HFF-Myc (cell line): ENCODE measurements at regions not wholly inside any gene's neighbourhood (a gene's known extent, or its start where the extent isn't known, plus 50 kb on each side); places are given as distances from the start of the nearest gene placed in this dataset.
"Not testable (repeated sequence)": the region's sequence is repeated elsewhere in the genome, so short reads cannot be mapped to it uniquely, and the experiment has no call there.

Experiments
- DNase-seq: peaks from one replicate; pipeline ENCODE4 v3.0.0-alpha.2; 2011; ENCODE audit warnings: low read depth; ENCODE audit errors: extremely low read depth
- H3K4me3 ChIP-seq: replicated peaks from 2 replicates; pipeline ENCODE4 v1.5.1; 2011; ENCODE audit warnings: low read depth, mild to moderate bottlenecking, control low read depth, low read length
- TF ChIP-seq, protein P1 (sequence below): IDR thresholded peaks from 2 replicates; pipeline ENCODE4 v1.5.1; 2012; ENCODE audit warnings: mild to moderate bottlenecking, low read depth, low read length, control low read depth; ENCODE audit errors: missing control alignments

DNA sequence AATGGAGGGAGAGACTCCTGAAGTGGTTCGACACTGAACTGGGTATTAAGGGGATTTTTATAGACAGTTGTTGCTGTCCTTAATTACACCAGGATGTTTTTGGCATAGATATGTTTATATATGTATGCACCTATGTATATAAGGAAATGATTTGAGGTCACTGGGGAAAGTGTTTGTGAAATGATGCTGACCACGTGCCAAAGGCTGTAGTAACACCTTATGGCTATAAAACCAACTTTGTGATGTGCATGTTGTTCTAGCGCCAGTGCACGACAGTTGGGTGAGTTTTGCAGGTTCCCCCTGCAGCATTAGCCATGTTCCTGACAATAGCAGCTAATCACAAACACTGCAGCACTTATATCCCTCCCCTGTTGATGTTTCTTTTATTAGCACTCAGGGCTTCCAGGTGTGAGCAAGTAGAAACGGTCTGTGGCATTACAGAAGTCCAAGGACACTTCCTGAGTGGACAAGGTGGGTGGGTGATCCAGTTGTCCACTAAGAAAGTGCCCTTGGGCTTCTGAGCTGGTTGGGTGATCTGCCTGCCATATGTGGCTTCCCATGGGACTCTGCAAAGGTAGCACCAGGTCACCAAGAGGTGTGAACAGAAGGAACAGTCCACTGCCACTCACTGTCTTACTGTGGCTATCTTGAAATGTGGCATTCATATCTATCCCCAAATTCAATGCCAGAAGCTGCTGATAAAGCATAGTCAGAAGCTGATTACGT lies 63.0 kb upstream of the RBM24 start:
- TF ChIP-seq, protein P1, sequence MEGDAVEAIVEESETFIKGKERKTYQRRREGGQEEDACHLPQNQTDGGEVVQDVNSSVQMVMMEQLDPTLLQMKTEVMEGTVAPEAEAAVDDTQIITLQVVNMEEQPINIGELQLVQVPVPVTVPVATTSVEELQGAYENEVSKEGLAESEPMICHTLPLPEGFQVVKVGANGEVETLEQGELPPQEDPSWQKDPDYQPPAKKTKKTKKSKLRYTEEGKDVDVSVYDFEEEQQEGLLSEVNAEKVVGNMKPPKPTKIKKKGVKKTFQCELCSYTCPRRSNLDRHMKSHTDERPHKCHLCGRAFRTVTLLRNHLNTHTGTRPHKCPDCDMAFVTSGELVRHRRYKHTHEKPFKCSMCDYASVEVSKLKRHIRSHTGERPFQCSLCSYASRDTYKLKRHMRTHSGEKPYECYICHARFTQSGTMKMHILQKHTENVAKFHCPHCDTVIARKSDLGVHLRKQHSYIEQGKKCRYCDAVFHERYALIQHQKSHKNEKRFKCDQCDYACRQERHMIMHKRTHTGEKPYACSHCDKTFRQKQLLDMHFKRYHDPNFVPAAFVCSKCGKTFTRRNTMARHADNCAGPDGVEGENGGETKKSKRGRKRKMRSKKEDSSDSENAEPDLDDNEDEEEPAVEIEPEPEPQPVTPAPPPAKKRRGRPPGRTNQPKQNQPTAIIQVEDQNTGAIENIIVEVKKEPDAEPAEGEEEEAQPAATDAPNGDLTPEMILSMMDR = no peak
- DNase-seq = no peak
- no peak overlapping the region for H3K4me3 ChIP-seq

DNA sequence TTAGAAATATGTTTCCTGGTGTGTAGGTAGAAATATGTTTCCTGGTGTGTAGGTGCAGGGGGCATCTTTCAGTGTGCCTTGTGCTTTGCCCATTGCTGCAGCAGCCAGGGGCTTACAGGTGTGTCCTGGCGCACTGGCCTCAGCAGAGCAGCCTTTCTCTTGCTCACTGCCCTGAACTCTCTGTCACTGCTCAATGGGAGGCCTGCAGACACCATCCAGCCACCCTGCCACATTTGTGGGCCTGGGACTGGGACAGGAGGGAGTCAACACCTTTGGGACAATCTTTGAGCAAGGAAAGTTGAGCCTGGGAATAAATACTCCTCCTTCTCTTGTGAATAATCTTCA lies 62.4 kb upstream of the RBM24 start:
- TF ChIP-seq, protein P1 = no peak
- DNase-seq = no peak
- no peak overlapping the region for H3K4me3 ChIP-seq

DNA sequence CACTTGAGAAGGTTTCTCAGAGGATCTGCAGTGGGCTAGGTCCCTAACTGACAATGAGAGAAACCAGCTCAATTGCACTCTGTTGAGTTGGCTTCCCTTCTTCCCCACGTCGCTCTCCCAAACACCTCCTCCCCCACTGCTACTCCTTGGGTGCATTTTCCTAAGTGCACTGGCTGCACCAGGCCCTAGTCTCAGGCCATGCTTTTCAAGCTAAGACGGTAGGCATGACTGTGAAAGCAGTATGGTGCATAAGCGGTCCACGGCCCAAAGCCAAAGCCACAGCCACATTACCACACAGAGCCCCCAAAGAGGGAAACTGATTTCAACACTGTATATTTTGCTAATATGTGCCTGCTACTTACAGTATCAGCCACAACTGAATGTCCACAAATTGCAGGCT lies 62.1 kb upstream of the RBM24 start:
- DNase-seq = no peak
- TF ChIP-seq, protein P1 = no peak
- H3K4me3 ChIP-seq = no peak overlapping the region

DNA sequence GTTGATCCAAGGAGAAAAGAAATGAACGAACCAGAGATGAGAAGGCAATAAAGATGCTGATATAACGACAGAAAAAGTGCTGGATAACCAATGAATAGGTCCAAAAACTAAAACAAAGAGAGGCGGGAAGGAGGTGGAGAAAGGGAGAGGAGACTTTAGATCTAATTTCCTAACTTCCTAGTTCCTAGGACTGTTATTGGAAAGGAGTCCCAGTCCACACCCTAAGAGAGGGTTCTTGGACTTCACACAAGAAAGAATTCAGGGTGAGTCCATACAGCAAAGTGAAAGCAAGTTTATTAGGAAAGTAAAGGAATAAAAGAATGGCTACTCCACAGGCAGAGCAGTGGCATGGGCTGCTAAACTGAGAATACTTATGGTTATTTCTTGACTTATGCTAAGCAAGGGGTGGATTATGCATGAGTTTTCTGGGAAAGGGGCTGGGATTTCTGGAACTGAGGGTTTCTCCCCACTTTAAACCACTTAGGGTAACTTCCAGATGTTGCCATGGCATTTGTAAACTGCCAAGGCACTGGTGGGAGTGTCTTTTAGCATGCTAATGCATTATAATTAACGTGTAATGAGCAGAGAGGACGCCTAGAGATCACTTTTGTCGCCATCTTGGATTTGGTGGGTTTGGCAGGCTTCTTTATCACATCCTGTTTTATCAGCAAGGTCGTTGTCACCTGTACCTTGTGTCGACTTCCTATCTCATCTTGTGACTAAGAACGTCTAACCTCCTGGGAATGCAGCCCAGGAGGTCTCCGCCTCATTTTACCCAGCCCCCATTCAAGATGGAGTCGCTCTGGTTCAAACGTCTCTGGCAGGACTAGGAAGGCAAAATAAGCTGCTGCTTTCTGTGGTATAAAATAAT lies 60.9 kb upstream of the RBM24 start:
- TF ChIP-seq, protein P1 = no peak
- H3K4me3 ChIP-seq = no peak overlapping the region
- DNase-seq = no peak

DNA sequence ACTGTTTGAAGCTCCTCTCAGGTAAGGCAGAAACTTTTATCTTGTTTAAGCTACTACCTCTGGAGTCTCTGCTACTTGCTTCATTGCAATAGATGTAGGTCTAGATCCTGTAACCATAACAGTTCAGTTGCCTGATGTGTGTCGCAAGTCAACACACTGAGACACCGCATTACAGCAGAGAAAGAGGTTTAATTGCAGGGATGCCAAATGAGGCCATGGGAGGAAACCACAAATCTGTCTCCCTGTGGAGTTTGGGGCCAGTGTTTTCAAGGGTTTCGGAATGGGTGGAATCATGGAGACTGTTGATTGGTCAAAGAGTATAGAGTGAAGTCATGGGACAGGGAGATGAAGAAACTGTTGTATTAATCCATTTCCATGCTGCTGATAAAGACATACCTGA lies 57.1 kb upstream of the RBM24 start:
- H3K4me3 ChIP-seq = no peak overlapping the region

DNA sequence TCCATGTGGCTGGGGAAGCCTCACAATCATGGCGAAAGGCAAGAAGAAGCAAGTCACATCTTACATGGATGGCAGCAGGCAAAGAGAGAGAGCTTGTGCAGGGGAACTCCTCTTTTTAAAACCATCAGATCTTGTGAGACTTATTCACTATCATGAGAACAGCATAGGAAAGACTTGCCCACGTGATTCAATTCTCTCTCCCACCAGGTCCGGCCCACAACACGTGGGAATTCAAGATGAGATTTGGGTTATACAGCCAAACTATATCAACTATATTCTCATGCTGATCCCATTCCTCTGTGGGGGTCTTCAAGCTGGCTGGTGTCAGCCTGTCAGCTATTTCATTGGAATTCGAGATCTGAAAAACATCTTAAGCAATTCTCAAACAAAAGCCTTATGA lies 56.7 kb upstream of the RBM24 start:
- H3K4me3 ChIP-seq, DNase-seq: not testable (repeated sequence)

More for the DNA sequence above, 57.1 kb upstream of the RBM24 start:
- no peak for DNase-seq
- TF ChIP-seq, protein P1 = no peak
